ENCODE measurements at regions not wholly inside any gene's neighbourhood (a gene's known extent, or its start where the extent isn't known, plus 50 kb on each side); places are given as distances from the start of the nearest gene placed in this dataset.
"Not testable (repeated sequence)": the region's sequence is repeated elsewhere in the genome, so short reads cannot be mapped to it uniquely, and the experiment has no call there.

DNA sequence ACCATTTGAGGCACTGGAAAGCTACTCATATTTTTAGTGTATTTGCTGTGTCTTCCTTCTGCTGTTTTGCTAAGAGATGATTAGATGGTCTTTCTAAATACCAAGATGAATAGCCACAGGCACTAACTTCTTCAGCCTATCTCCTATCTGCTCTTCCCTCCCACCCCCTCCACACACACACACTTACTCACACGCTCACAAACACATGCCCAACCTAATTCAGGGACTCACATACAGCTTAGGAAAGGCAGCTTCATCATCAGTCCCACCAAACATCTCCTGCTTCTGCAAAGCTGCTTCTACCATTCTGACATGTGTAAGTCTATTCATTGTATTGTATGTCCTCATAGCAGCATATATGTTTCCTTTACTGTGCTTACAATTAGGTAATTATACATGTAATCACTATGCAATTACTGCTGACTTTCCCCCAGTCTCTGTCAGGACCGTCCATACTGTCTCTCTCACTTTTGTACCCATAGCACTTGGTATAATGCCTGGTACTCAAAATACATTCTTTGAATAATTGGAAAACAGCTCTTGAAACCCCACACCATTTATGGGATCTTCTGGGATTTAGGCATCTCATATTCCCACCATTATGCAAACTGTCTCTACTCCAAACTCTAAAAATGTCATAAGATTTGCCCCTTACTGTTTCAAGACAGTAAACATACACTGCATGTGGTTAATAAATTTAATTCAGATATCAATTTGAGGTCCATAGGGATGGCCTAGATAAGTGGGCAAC lies 83.3 kb upstream of the HIF1A start:
- DNase-seq (no peak), ATAC-seq (no peak)
- H3K27ac ChIP-seq, result no peak overlapping the region
- H3K4me1 ChIP-seq, result peaks cover 12 to 28% of the 10 kb centered on the region in 2 donors
- H3K36me3 ChIP-seq, result no peaks in the 10 kb centered on the region
- H3K27me3 ChIP-seq, result no peaks in the 10 kb centered on the region
- intact Hi-C loops (cut with DNase I), result no loop called here
- H3K9me3 ChIP-seq, result no peaks in the 10 kb centered on the region
- TF ChIP-seq, protein P1, sequence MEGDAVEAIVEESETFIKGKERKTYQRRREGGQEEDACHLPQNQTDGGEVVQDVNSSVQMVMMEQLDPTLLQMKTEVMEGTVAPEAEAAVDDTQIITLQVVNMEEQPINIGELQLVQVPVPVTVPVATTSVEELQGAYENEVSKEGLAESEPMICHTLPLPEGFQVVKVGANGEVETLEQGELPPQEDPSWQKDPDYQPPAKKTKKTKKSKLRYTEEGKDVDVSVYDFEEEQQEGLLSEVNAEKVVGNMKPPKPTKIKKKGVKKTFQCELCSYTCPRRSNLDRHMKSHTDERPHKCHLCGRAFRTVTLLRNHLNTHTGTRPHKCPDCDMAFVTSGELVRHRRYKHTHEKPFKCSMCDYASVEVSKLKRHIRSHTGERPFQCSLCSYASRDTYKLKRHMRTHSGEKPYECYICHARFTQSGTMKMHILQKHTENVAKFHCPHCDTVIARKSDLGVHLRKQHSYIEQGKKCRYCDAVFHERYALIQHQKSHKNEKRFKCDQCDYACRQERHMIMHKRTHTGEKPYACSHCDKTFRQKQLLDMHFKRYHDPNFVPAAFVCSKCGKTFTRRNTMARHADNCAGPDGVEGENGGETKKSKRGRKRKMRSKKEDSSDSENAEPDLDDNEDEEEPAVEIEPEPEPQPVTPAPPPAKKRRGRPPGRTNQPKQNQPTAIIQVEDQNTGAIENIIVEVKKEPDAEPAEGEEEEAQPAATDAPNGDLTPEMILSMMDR (IDR thresholded peaks at IDR 0.05), result no peak
- no peak overlapping the region for H3K4me3 ChIP-seq

DNA sequence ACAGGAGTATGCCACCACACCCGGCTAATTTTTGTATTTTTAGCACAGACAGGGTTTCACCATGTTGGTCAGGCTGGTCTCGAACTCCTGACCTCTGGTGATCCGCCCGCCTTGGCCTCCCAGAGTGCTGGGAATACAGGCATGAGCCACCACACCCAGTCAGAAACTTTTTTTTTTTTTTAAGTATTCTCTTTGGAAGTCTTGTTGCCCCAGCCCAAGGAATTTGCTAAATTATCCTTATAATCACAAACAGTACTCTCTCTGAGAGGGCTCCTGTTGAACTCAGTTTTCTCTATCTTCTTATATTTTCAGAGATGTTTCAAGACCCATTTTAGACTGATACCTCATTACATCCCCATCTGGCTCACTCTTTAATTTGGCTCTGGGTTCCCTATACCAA lies 82.3 kb upstream of the HIF1A start:
- H3K27ac ChIP-seq; H3K4me3 ChIP-seq; H3K27me3 ChIP-seq; intact Hi-C loops (cut with DNase I); DNase-seq; H3K9me3 ChIP-seq; H3K36me3 ChIP-seq; ATAC-seq: not testable (repeated sequence)
- H3K4me1 ChIP-seq, result peaks cover 9 to 27% of the 10 kb centered on the region in 2 donors

DNA sequence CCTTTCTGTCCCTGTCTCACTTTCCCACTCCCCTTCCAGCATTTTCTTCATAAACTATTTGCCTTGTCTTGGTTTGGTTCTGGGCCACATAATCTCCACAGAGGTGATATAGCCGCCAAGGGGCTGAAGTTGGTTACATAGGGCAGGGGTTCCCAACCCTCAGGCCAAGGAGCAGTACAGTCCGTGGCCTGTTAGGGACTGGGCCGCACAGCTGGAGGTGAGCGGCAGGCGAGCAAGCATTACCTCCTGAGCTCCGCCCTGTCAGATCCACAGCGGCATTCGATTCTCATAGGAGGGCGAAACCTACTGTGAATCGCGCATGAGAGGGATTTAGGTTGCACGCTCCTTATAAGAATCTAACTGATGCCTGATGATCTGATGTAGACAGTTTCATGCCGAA lies 80.6 kb upstream of the HIF1A start:
- peaks cover 0 to 15% of the 10 kb centered on the region in 2 donors for H3K4me1 ChIP-seq
- H3K9me3 ChIP-seq, result no peaks in the 10 kb centered on the region
- TF ChIP-seq, protein P1 (IDR thresholded peaks at IDR 0.05), result no peak
- H3K36me3 ChIP-seq, result no peaks in the 10 kb centered on the region
- H3K27ac ChIP-seq, result no peak overlapping the region
- intact Hi-C loops (cut with DNase I), result no loop called here
- H3K4me3 ChIP-seq, result no peak overlapping the region
- no peaks in the 10 kb centered on the region for H3K27me3 ChIP-seq
- ATAC-seq, result no peak
- DNase-seq, result no peak

DNA sequence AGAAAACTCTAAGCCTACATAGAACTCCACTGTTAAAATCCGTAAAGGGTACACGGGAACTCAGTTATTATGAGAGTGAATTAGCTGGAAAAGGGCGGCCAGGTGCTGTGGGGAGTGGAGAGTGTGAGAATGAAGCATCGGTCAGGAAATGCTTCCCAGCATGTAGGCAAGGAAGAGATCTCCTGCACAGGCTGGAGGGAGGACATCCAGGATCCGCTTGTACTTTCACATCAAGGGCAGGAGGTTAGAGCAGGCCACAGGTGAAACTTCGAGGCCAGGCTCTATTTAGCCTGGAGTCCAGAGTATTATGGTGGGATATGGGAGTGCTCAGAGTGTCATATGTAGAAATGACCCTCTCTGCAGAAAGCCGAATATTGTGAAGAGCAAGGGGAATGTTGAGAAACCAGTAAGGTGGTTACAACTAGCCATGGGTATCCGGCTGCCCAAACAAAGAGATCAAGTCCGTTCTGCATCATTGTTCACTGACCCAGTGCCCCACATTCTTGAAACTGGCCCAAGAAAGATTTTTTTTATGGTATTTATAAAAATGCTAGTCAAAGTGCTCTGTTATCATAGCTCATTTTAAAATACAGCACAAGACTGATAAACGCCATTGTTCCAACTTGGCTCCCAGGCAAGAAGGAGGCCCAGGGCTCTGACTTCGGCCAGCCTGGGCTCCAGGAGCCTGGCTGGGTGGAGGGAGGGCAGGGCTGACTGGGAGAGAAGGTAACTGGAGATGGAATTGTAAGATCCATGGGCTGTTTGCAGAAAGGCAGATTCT lies 79.4 kb upstream of the HIF1A start:
- H3K27me3 ChIP-seq, result no peaks in the 10 kb centered on the region
- TF ChIP-seq, protein P1 (IDR thresholded peaks at IDR 0.05), result no peak
- H3K9me3 ChIP-seq, result no peaks in the 10 kb centered on the region
- no peak for ATAC-seq
- H3K27ac ChIP-seq, result peak overlapping the region in 1 of 2 donors; percentile 6
- DNase-seq, result no peak
- peaks cover 0 to 25% of the 10 kb centered on the region in 2 donors for H3K4me1 ChIP-seq
- no peaks in the 10 kb centered on the region for H3K36me3 ChIP-seq
- intact Hi-C loops (cut with DNase I), result no loop called here
- H3K4me3 ChIP-seq, result no peak overlapping the region

DNA sequence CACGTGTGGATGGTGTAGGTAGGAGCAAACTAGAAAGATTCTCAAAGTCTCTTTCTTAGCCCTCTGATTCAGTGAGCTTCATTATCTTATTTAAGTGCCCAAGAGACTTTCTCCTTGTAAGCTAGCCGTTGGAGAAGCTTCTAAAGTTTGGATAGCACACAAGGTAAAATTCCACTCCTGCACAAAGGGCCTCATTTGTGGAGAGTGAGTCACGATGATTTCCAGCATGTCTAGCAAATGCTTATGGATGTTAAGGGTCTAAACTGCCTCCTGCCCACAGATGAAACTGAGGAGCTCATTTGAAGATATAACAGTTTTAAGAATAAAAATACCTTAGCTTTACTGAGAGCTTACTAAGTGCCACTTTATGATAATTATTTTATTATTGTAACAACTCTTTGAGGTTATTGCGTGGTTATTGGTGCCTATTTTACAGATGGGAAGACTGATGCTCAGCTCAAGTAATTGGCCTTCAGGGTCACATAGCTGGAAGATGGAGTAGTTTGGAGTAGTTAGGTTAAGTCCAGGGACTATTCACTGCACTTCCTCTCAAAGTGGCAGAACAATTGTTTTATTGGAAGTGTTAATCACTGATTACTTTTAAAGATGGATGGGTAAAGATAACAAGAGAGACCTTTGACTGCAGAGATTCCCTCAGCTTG lies 78.7 kb upstream of the HIF1A start:
- intact Hi-C loops (cut with DNase I), result no loop called here
- H3K27ac ChIP-seq, result no peak overlapping the region
- H3K9me3 ChIP-seq, result no peaks in the 10 kb centered on the region
- ATAC-seq, result no peak
- H3K27me3 ChIP-seq, result no peaks in the 10 kb centered on the region
- H3K36me3 ChIP-seq, result no peaks in the 10 kb centered on the region
- no peak overlapping the region for H3K4me3 ChIP-seq
- H3K4me1 ChIP-seq, result peaks cover 0 to 25% of the 10 kb centered on the region in 2 donors
- TF ChIP-seq, protein P1 (IDR thresholded peaks at IDR 0.05), result no peak
- no peak for DNase-seq

All from left lung (tissue), 4 donors.